Activated CD4-positive, alpha-beta memory T cell treated with anti-CD3 and anti-CD28 coated beads, Interleukin-2, amount 10 ng/mL, durations not matched to agents 7 days and 5 days (primary cell): ENCODE measurements at regions not wholly inside any gene's neighbourhood (a gene's known extent, or its start where the extent isn't known, plus 50 kb on each side); places are given as distances from the start of the nearest gene placed in this dataset.

Experiments used
- CTCF ChIA-PET: fragments of 350-600 bp; sonication (Branson Sonifier 250); formaldehyde crosslinking; loops from one replicate; lab custom pipeline; 2021; ENCODE audit warnings: antibody characterized with exemption, inconsistent platforms; lab: Charles Lee
- POLR2A ChIA-PET: fragments of 350-600 bp; sonication (Branson Sonifier 250); formaldehyde crosslinking; loops from one replicate; lab custom pipeline; 2021; ENCODE audit warnings: antibody characterized with exemption; lab: Charles Lee
- DNase-seq: peaks from one replicate; pipeline ENCODE4 v3.0.0-alpha.2; 2020
- H3K27ac Mint-ChIP-seq: one replicate; pipeline ENCODE4 v1.8.0; 2021; ENCODE audit warnings: mild to moderate bottlenecking, mixed read lengths
- H3K27me3 Mint-ChIP-seq: one replicate; pipeline ENCODE4 v1.8.0; 2021; ENCODE audit warnings: mixed read lengths
- H3K36me3 Mint-ChIP-seq: one replicate; pipeline ENCODE4 v1.8.0; 2021; ENCODE audit warnings: low read depth, mixed read lengths
- H3K4me1 Mint-ChIP-seq: one replicate; pipeline ENCODE4 v1.8.0; 2021; ENCODE audit warnings: mixed read lengths
- H3K4me3 Mint-ChIP-seq: one replicate; pipeline ENCODE4 v1.8.0; 2021; ENCODE audit warnings: mild to moderate bottlenecking, mixed read lengths
- H3K9me3 Mint-ChIP-seq: one replicate; pipeline ENCODE4 v1.8.0; 2021; ENCODE audit warnings: mixed read lengths

DNA sequence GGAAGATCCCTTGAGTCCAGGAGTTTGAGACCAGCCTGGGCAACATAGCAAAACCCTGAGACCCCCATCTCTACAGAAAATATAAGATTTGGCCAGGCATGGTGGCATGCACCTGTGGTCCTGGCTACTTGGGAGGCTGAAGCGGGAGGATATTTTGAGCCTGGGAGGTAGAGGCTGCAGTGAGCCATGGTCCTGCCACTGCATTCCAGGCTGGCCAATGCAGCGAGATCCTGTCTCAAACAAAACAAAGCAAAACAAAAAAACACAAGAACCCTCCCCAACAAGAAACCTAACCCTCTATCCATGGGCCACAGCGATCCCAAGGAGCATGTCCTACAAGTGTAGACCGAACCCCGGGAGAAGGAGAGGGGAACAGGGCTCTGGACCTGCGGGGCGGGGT lies 133.3 kb downstream of the MGAT5B start:
- Mint-ChIP-seq H3K4me3 (no peak overlapping the region), H3K9me3 (no peaks in the 10 kb centered on the region), H3K27me3 (no peaks in the 10 kb centered on the region), H3K27ac (no peak overlapping the region), H3K4me1 (peaks cover 30% of the 10 kb centered on the region), H3K36me3 (no peaks in the 10 kb centered on the region)
- ChIA-PET POLR2A (no interaction called here), CTCF (interaction anchor here (1.5 kb wide), 1 partner anchor 9 kb away, joined by 3 read pairs; no protein-coding TSS in a partner anchor)
- no peak for DNase-seq

DNA sequence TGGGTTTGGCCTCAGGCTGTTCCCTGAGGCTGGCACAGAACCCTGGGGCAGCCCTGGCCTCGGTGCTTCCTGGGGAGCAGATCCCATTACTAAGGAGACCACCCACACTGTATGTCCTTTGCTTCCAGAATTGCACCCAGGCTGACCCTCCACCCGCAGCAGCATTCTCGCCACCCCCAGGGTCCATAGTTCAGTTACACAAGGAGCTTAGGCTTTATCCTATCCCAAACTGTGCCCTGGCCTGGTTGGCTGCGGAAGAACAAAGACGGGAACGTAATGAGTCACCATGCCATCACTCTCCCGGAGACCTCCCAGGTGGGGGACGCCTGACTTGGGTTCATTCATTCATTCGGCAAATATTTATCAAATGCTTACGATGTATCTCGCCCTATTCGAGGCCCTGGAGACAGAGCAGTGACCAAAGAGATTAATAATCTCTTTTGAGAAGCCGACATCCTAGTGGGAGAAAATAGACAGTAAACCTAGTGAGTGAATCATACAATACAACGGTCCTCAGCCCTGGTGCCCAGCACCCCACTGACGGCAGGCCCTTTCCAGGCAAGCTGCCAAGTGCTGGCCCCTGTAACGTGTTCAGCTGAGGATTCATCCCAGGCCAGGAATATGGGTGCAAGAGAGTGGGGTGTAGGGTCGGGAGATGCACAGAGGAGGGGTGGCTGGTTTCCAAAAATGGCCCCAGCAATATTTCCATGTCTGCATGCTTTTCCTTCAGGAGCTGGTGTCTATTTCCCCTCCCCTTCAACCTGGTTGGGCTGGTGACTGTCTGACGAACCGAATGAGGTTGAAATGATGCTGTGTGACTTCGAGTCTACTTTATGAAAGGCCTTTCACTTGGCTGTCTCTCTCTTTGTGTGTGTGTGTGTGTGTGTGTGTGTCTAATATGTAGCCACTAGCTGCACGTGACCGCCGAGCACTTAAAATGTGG lies 134.2 kb downstream of the MGAT5B start:
- Mint-ChIP-seq H3K27ac (no peak overlapping the region), H3K27me3 (no peaks in the 10 kb centered on the region), H3K4me1 (peaks cover 23% of the 10 kb centered on the region), H3K4me3 (no peak overlapping the region), H3K36me3 (no peaks in the 10 kb centered on the region), H3K9me3 (no peaks in the 10 kb centered on the region)
- no peak for DNase-seq
- POLR2A ChIA-PET, result no interaction called here
- CTCF ChIA-PET, result interaction anchor here (1.5 kb wide), 1 partner anchor 8 kb away, joined by 3 read pairs; no protein-coding TSS in a partner anchor

DNA sequence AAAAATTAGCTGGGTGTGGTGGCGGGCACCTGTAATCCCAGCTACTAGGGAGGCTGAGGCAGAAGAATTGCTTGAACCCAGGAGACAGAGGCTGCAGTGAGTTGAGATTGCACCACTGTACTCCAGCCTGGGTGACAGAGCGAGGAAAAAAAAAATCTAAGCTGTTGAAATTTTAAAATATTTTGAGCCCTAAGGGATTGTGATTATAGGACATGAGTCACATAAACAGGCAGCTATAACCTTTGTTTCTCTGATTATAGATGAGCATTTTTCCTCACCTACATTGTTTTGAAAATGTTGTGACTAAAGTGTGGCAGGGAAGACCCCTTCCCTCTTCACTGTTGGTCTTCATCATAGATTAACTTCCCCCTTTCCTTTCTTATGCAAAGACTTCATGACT lies 135.5 kb downstream of the MGAT5B start:
- Mint-ChIP-seq H3K27me3 (peaks cover 3% of the 10 kb centered on the region), H3K36me3 (no peaks in the 10 kb centered on the region), H3K4me1 (peaks cover 10% of the 10 kb centered on the region), H3K4me3 (no peak overlapping the region), H3K9me3 (no peaks in the 10 kb centered on the region), H3K27ac (no peak overlapping the region)
- ChIA-PET POLR2A (no interaction called here), CTCF (no interaction called here)
- no peak for DNase-seq

DNA sequence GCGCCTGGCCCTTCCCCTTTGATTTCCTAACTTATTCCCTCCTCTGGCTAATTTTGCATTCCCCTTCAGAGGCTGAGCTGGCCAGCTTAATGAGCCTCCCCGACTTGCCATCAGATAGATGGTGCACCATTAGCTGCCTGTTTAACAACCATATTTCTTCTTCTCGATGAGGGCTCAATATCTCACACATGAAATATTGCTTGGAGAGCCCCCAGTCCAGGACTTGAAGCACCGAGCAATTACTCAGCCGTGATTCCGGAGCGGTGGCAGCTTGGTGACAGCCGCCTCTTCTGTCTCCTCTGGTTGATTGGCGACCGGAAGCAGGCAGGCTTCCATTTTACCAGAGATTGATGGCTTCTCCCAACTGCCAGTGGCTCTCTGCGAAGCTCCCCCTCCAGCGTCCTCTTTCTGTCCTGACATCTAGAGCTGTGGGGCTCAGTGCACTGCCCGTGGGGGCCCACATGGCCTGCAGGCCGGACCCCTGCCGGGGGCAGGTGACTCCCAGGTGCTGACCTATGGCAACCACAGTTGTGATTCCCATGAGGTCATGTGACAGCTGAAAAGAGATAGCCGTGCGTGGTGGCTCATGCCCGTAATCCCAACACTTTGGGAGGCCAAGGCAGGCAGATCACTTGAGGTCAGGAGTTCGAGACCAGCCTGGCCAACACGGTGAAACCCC lies 133.7 kb upstream of the SEC14L1 start:
- POLR2A ChIA-PET, result no interaction called here
- H3K27me3 Mint-ChIP-seq, result peaks cover 13% of the 10 kb centered on the region
- H3K9me3 Mint-ChIP-seq, result peaks cover 4% of the 10 kb centered on the region
- CTCF ChIA-PET, result interaction anchor here (1.3 to 1.4 kb wide), 2 partner anchors 49 to 59 kb away, joined by 3 to 6 read pairs; no protein-coding TSS in a partner anchor
- no peak overlapping the region for H3K4me3 Mint-ChIP-seq
- no peaks in the 10 kb centered on the region for H3K4me1 Mint-ChIP-seq
- H3K36me3 Mint-ChIP-seq, result no peaks in the 10 kb centered on the region
- no peak overlapping the region for H3K27ac Mint-ChIP-seq
- DNase-seq, result no peak

DNA sequence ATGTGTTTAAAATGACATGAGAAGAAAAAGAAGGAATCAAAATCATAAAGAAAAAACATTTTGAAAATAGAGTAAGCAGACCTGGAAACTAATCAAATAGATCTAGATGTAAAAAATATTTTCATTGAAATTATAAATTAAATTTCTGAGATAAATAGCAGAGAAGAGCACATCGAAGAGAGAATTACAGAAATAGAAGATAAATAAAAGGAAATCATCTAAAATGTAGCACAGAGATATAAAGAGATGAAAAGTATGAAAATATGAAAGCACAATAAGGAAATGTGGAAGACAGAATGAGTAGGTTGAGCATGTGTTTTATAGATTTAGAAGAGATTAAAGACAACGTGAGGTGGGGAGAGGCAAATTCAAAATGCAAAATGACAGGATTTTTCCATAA lies 130.9 kb upstream of the SEC14L1 start:
- ChIA-PET POLR2A (no interaction called here), CTCF (no interaction called here)

DNA sequence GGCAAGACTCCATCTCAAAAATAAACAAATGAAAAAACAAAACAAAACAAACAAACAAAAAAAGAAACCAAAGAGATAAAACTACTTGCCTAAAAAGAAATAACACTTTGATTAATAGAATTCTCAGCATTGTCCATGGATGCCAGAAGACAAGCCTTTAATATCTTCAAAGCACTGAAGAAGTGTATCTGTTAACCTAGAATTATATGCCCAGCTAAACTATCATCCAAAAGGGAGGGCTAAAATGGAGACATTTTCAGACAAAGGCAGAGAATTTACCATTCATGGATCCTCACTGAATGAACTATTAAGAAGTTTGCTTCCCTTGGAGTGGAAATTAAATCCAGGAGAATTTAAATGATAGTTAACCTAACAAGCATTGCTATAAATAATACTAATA lies 130.1 kb upstream of the SEC14L1 start:
- peaks cover 4% of the 10 kb centered on the region for H3K9me3 Mint-ChIP-seq
- ChIA-PET POLR2A (no interaction called here), CTCF (interaction anchor here (1.0 to 1.5 kb wide), 3 partner anchors 8 to 36 kb away, joined by 3 to 4 read pairs (median 4); no protein-coding TSS in a partner anchor)

More for the DNA sequence above, 130.9 kb upstream of the SEC14L1 start:
- Mint-ChIP-seq H3K27ac (no peak overlapping the region), H3K27me3 (peaks cover 13% of the 10 kb centered on the region), H3K36me3 (no peaks in the 10 kb centered on the region), H3K4me3 (no peak overlapping the region), H3K9me3 (peaks cover 4% of the 10 kb centered on the region), H3K4me1 (no peaks in the 10 kb centered on the region)
- no peak for DNase-seq

DNA sequence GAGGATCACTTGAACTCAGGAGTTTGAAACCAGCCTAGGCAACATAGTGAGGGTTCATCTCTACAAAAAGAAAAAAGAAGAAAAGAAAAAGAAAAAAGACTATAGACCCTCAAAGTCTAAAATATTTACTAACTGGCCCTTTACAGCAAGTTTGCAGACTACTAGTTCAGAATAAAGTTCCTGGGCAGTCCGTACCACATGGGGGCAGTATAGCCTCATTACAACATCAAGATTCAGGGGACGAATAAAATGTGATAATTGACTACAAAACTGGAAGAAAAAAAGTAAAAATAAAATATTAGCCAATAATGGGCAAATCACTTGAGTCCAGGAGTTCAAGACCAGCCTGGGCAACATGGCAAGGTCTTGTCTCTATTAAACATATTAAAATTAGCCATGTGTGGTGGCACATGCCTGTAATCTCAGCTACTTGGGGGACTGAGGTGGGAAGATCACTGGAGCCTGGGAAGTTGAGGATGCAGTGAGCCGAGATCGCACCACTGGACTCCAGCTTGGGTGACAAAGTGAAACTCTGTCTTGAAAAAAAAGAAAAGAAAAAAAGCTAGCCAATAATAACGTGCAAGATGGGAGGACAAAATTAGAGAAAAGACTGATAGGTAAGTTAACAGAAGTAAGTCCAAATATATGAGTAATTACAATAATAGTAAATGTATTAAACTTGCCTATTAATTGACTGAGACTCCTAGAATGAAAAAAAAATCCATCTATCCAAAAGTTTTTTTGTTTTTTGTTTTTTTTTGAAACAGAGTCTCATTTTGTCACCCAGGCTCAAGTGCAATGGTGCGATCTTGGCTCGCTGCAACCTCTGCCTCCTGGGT lies 129.4 kb upstream of the SEC14L1 start:
- ChIA-PET POLR2A (no interaction called here), CTCF (interaction anchor here (0.7 to 2.4 kb wide), 8 partner anchors 9 to 76 kb away, joined by 3 to 17 read pairs (median 4); no protein-coding TSS in a partner anchor)
- H3K27ac Mint-ChIP-seq, result no peak overlapping the region
- peaks cover 13% of the 10 kb centered on the region for H3K27me3 Mint-ChIP-seq
- no peak overlapping the region for H3K4me3 Mint-ChIP-seq
- H3K36me3 Mint-ChIP-seq, result no peaks in the 10 kb centered on the region
- H3K4me1 Mint-ChIP-seq, result no peaks in the 10 kb centered on the region
- H3K9me3 Mint-ChIP-seq, result peaks cover 4% of the 10 kb centered on the region
- peak; percentile 62 for DNase-seq

More for the DNA sequence above, 130.1 kb upstream of the SEC14L1 start:
- DNase-seq, result no peak
- H3K27me3 Mint-ChIP-seq, result peaks cover 13% of the 10 kb centered on the region
- no peaks in the 10 kb centered on the region for H3K36me3 Mint-ChIP-seq
- no peak overlapping the region for H3K4me3 Mint-ChIP-seq
- no peaks in the 10 kb centered on the region for H3K4me1 Mint-ChIP-seq
- H3K27ac Mint-ChIP-seq, result no peak overlapping the region

DNA sequence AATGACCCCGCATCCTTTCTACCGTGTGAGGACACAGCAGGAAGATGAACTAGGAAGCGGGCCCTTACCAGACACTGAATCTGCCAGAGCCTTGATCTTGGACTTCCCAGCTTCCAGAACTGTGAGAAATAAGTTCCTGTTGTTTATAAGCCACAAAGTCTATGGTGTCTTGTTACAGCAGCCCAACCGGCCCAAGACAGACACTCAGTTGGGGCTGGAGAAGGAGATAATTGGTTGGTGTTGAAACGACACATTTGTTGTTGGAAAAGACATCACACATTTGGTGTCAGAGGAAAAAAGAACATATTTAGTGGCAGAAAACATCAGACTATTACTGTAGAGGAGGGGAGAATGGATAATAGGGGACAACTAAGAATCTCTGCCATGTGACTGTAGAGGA lies 122.3 kb upstream of the SEC14L1 start:
- H3K27me3 Mint-ChIP-seq, result no peaks in the 10 kb centered on the region
- ChIA-PET CTCF (no interaction called here), POLR2A (no interaction called here)
- no peak overlapping the region for H3K4me3 Mint-ChIP-seq
- DNase-seq, result no peak
- no peaks in the 10 kb centered on the region for H3K36me3 Mint-ChIP-seq
- H3K9me3 Mint-ChIP-seq, result no peaks in the 10 kb centered on the region
- H3K4me1 Mint-ChIP-seq, result no peaks in the 10 kb centered on the region
- no peak overlapping the region for H3K27ac Mint-ChIP-seq

DNA sequence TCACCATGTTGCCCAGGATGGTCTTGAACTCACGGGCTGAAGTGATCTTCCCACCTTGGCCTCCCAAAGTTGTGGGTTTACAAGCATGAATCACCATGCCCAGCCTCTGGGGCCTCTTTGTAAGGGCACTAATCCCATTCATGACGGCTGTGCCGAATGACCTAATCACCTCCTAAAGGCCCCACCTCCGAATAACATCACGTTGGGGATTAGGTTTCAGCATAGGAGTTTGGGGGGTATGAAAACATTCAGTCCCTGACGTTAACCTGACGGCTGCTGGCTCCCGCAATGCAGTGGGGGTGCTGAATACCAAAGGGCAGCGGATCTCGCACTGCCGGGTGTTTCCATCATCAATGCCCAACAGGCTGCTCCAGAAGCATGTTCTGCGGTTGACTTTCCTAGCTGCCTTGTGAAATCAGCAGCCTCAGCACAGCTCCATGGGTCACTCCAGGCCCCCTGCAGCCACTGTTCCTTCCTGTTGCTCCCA lies 120.8 kb upstream of the SEC14L1 start:
- ChIA-PET CTCF (no interaction called here), POLR2A (no interaction called here)
- H3K36me3 Mint-ChIP-seq, result no peaks in the 10 kb centered on the region
- H3K4me3 Mint-ChIP-seq, result no peak overlapping the region
- no peaks in the 10 kb centered on the region for H3K4me1 Mint-ChIP-seq
- no peak for DNase-seq
- no peak overlapping the region for H3K27ac Mint-ChIP-seq
- H3K9me3 Mint-ChIP-seq, result no peaks in the 10 kb centered on the region
- no peaks in the 10 kb centered on the region for H3K27me3 Mint-ChIP-seq

DNA sequence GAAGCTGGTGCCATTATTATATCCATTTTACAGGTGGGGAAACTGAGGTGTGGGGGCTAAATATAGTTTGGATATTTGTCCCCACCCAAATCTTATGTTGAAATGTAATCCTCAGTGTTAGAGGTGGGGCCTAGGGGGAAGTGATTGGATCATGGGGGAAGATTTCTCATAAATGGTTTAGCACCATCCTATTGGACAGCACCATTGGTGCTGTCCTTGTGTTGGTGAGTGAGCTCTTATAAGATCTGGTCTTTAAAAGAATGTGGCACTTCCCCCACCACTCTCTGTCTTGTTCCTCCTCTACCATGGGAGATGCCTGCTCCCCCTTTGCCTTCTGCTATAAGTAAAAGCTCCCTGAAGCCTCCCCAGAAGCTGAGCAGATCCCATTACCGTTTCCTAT lies 119.8 kb upstream of the SEC14L1 start:
- no peak overlapping the region for H3K4me3 Mint-ChIP-seq
- no peaks in the 10 kb centered on the region for H3K36me3 Mint-ChIP-seq
- H3K27me3 Mint-ChIP-seq, result no peaks in the 10 kb centered on the region
- ChIA-PET CTCF (interaction anchor here (1.3 kb wide), 1 partner anchor 35 kb away, joined by 4 read pairs; no protein-coding TSS in a partner anchor), POLR2A (no interaction called here)
- no peaks in the 10 kb centered on the region for H3K9me3 Mint-ChIP-seq
- H3K4me1 Mint-ChIP-seq, result no peaks in the 10 kb centered on the region
- no peak for DNase-seq
- no peak overlapping the region for H3K27ac Mint-ChIP-seq

DNA sequence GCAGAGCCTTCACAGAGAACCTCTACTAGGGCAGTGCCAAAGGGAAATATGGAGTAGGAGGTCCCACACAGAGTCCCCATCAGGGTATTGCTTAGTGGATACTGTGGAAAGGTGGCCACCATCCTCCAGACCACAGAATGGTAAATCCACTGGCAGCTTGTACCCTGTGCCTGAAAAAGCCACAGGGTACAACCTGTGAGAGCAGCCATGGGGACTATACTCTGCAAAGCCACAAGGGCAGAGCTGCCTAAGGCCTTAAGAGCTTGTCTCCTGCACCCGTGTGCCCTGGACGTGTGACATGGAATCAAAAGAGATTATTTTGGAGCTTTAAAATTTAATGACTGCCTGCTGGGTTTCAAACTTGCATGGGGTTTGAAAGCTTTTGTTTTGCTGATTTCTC lies 118.0 kb upstream of the SEC14L1 start:
- ChIA-PET POLR2A (no interaction called here), CTCF (interaction anchor here (0.6 kb wide), 1 partner anchor 35 kb away, joined by 7 read pairs; no protein-coding TSS in a partner anchor)
- no peak overlapping the region for H3K27ac Mint-ChIP-seq
- H3K36me3 Mint-ChIP-seq, result no peaks in the 10 kb centered on the region
- no peaks in the 10 kb centered on the region for H3K27me3 Mint-ChIP-seq
- H3K9me3 Mint-ChIP-seq, result no peaks in the 10 kb centered on the region
- H3K4me1 Mint-ChIP-seq, result no peaks in the 10 kb centered on the region
- no peak overlapping the region for H3K4me3 Mint-ChIP-seq
- DNase-seq, result no peak

DNA sequence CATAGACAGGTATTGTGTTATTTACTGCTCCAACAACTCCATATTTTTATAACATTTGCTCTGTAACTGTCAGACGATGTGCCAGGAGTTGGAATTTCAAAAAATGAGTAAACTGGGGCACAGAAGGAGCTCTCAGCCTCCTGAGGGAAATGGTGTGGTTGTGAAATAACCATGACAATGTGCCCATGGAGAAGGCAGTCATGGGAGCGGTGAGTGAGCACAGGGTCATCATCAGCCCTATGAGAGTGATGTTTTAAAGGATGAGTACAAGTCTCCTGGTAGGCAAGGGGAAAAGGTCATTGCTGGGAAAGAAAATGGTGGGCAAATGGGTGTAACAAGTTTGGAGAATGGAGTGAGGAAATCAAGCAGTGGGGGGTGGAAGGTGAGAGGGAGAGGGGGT lies 115.0 kb upstream of the SEC14L1 start:
- CTCF ChIA-PET, result no interaction called here

More for the DNA sequence above, 115.0 kb upstream of the SEC14L1 start:
- peaks cover 3% of the 10 kb centered on the region for H3K9me3 Mint-ChIP-seq
- H3K27ac Mint-ChIP-seq, result no peak overlapping the region
- no peaks in the 10 kb centered on the region for H3K4me1 Mint-ChIP-seq
- H3K27me3 Mint-ChIP-seq, result no peaks in the 10 kb centered on the region
- no peaks in the 10 kb centered on the region for H3K36me3 Mint-ChIP-seq
- DNase-seq, result no peak
- POLR2A ChIA-PET, result no interaction called here
- H3K4me3 Mint-ChIP-seq, result no peak overlapping the region
